DOHH2 (cell line): ENCODE measurements at regions not wholly inside any gene's neighbourhood (a gene's known extent, or its start where the extent isn't known, plus 50 kb on each side); places are given as distances from the start of the nearest gene placed in this dataset.

ENCODE experiments used
- H3F3A ChIP-seq: fragments of 200-600 bp; sonication (generic), shearing (Covaris generic); 2 replicates; pipeline ENCODE4 v1.6.0; 2016; ENCODE audit warnings: antibody characterized with exemption, mild to moderate bottlenecking; ENCODE audit not compliant: control insufficient read depth, insufficient read depth
- H3K27ac ChIP-seq: fragments of 200-600 bp; sonication (generic); 2 replicates; pipeline ENCODE4 v1.5.1; 2014; ENCODE audit warnings: low read depth, mild to moderate bottlenecking, low read length, moderate library complexity
- H3K27me3 ChIP-seq: fragments of 200-600 bp; sonication (generic); 2 replicates; pipeline ENCODE4 v1.6.1; 2014; ENCODE audit warnings: mild to moderate bottlenecking, low read length, mixed read lengths; ENCODE audit not compliant: control insufficient read depth
- H3K36me3 ChIP-seq: fragments of 200-600 bp; sonication (generic); 2 replicates; pipeline ENCODE4 v1.6.1; 2014; ENCODE audit warnings: mild to moderate bottlenecking, low read length, moderate library complexity, mixed read lengths; ENCODE audit not compliant: control insufficient read depth
- H3K4me1 ChIP-seq: fragments of 200-600 bp; sonication (generic); 2 replicates; pipeline ENCODE4 v1.6.1; 2014; ENCODE audit warnings: mild to moderate bottlenecking, low read length, mixed read lengths; ENCODE audit not compliant: control insufficient read depth
- H3K4me2 ChIP-seq: fragments of 200-600 bp; sonication (generic); 2 replicates; pipeline ENCODE4 v1.6.0; 2014; ENCODE audit warnings: mild to moderate bottlenecking, low read length, moderate library complexity
- H3K4me3 ChIP-seq: fragments of 200-600 bp; sonication (generic); 2 replicates; pipeline ENCODE4 v1.5.1; 2014; ENCODE audit warnings: mild to moderate bottlenecking, low read length, mixed read lengths
- H3K79me2 ChIP-seq: fragments of 200-600 bp; sonication (generic); 2 replicates; pipeline ENCODE4 v1.6.1; 2014; ENCODE audit warnings: mild to moderate bottlenecking, low read length, mixed read lengths; ENCODE audit not compliant: control insufficient read depth
- H3K9me2 ChIP-seq: fragments of 200-600 bp; sonication (generic); replicated peaks from 2 replicates; pipeline ENCODE4 v1.6.1; 2014; ENCODE audit warnings: mild to moderate bottlenecking, low read length, mixed read lengths; ENCODE audit not compliant: control insufficient read depth
- H3K9me3 ChIP-seq: fragments of 200-600 bp; sonication (generic); 2 replicates; pipeline ENCODE4 v1.6.1; 2014; ENCODE audit warnings: antibody characterized with exemption, low read length, mixed read lengths; ENCODE audit not compliant: control insufficient read depth, insufficient read depth
- H4K20me1 ChIP-seq: fragments of 200-600 bp; sonication (generic); 2 replicates; pipeline ENCODE4 v1.6.0; 2014; ENCODE audit warnings: low read depth, mild to moderate bottlenecking, antibody characterized with exemption, low read length, moderate library complexity; ENCODE audit not compliant: control insufficient read depth, insufficient read depth
- EZH2phosphoT487 ChIP-seq: fragments of 200-600 bp; sonication (generic); IDR thresholded peaks from 2 replicates; pipeline ENCODE4 v1.6.1; 2017; ENCODE audit warnings: borderline replicate concordance, mild to moderate bottlenecking, antibody characterized with exemption, low read length, moderate library complexity, mixed read lengths
- TF ChIP-seq, protein P1 (sequence below): fragments of 200-600 bp; sonication (generic); IDR thresholded peaks from one replicate; pipeline ENCODE4 v1.5.1; 2014; ENCODE audit warnings: antibody characterized with exemption, mild to moderate bottlenecking, low read depth, low read length; ENCODE audit not compliant: poor library complexity, severe bottlenecking

DNA sequence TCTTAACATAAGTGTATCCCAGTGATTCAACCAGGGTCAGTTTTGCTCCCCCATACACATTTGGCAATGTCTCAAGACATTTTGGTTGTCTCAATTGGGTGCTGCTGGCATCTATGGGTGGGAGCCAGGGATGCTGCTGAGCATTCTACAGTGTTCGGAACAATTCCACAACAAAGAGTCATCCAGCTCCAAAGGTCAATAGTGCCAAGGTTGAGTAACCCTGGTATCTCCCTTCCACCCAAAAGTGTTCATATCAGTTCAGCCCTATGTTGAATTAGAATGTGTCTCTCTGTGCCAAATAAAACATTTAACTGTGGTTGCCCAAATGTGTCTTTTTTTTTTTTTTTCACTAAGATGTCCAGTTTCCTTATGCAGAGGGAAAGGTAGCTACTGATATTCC is 129.4 kb upstream of the RAI2 start:
- no peaks in the 10 kb centered on the region for H3K36me3 ChIP-seq

DNA sequence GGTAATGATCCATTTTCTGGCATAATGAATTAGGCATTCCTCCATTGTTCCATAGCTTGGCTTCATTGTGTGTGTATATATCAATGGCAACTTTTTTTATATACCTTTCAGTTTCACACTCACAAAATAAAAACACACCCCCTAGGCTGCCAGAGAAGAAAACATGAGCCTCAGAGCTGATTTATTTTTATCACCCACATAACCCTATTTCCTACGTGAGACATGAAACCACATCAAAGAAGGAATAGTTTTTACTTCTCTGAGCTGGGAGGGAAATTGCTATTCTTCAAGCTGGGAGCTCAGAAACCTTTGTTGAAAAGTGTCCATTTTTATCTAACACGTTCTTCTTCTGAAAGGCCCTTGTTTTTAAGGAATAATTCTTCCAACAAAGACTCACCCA is 126.7 kb upstream of the RAI2 start:
- H3K4me2 ChIP-seq, result no peak overlapping the region
- H3K4me1 ChIP-seq, result no peaks in the 10 kb centered on the region
- no peaks in the 10 kb centered on the region for H3K27me3 ChIP-seq

More for the DNA sequence above, 129.4 kb upstream of the RAI2 start:
- Histone ChIP-seq H3K4me3 (no peak overlapping the region), H3F3A (no peaks in the 10 kb centered on the region), H4K20me1 (no peaks in the 10 kb centered on the region), H3K79me2 (no peaks in the 10 kb centered on the region), H3K27me3 (no peaks in the 10 kb centered on the region), H3K4me1 (no peaks in the 10 kb centered on the region), H3K9me3 (no peaks in the 10 kb centered on the region), H3K9me2 (no peaks in the 10 kb centered on the region), H3K27ac (no peak overlapping the region), H3K4me2 (no peak overlapping the region)
- TF ChIP-seq EZH2phosphoT487, result no peak
- TF ChIP-seq, protein P1, sequence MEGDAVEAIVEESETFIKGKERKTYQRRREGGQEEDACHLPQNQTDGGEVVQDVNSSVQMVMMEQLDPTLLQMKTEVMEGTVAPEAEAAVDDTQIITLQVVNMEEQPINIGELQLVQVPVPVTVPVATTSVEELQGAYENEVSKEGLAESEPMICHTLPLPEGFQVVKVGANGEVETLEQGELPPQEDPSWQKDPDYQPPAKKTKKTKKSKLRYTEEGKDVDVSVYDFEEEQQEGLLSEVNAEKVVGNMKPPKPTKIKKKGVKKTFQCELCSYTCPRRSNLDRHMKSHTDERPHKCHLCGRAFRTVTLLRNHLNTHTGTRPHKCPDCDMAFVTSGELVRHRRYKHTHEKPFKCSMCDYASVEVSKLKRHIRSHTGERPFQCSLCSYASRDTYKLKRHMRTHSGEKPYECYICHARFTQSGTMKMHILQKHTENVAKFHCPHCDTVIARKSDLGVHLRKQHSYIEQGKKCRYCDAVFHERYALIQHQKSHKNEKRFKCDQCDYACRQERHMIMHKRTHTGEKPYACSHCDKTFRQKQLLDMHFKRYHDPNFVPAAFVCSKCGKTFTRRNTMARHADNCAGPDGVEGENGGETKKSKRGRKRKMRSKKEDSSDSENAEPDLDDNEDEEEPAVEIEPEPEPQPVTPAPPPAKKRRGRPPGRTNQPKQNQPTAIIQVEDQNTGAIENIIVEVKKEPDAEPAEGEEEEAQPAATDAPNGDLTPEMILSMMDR, result no peak

GRCh38 chrX:17986977-17987376 is 125.9 kb upstream of the RAI2 start:
- H3K9me2 ChIP-seq, result no peaks in the 10 kb centered on the region

More for the DNA sequence above, 126.7 kb upstream of the RAI2 start:
- Histone ChIP-seq H3K27ac (no peak overlapping the region), H3K4me3 (no peak overlapping the region), H3K9me2 (no peaks in the 10 kb centered on the region), H4K20me1 (no peaks in the 10 kb centered on the region), H3K9me3 (no peaks in the 10 kb centered on the region), H3K79me2 (no peaks in the 10 kb centered on the region), H3F3A (no peaks in the 10 kb centered on the region), H3K36me3 (no peaks in the 10 kb centered on the region)
- TF ChIP-seq, protein P1, result no peak
- no peak for TF ChIP-seq EZH2phosphoT487

More at GRCh38 chrX:17986977-17987376, 125.9 kb upstream of the RAI2 start:
- TF ChIP-seq, protein P1, result no peak
- TF ChIP-seq EZH2phosphoT487, result no peak
- Histone ChIP-seq H3K27me3 (no peaks in the 10 kb centered on the region), H3K79me2 (no peaks in the 10 kb centered on the region), H3K27ac (no peak overlapping the region), H3K9me3 (no peaks in the 10 kb centered on the region), H3K4me2 (no peak overlapping the region), H3K4me1 (no peaks in the 10 kb centered on the region), H3K4me3 (no peak overlapping the region), H3F3A (no peaks in the 10 kb centered on the region), H3K36me3 (no peaks in the 10 kb centered on the region), H4K20me1 (no peaks in the 10 kb centered on the region)
